Occipital lobe (tissue), 1 donor: ENCODE measurements at regions not wholly inside any gene's neighbourhood (a gene's known extent, or its start where the extent isn't known, plus 50 kb on each side); places are given as distances from the start of the nearest gene placed in this dataset.
"Not testable (repeated sequence)": the region's sequence is repeated elsewhere in the genome, so short reads cannot be mapped to it uniquely, and the experiment has no call there.

ENCODE experiments used
- DNase-seq: peaks from one replicate; lab custom pipeline; 2025; lab: John Stamatoyannopoulos, UW

DNA sequence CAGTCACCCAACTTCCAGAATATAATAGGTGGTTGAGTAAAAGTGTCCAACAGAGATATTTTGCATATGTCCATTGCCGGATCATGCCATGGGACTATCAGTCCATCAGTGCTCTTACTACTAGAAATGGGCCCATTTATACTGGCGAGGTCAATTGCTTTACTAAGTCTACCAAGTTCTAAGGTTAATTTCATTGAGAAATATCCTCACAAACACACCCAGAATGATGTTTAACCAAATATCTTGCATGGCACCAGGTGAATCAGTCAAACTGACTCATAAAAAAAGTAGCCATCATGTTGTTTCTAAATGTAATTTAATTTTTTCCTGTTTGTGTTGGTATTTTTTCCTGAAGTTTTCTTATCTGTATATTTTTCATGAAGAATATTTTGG, 1217.0 kb downstream of the RAPGEF2 start:
- no peak for DNase-seq

DNA sequence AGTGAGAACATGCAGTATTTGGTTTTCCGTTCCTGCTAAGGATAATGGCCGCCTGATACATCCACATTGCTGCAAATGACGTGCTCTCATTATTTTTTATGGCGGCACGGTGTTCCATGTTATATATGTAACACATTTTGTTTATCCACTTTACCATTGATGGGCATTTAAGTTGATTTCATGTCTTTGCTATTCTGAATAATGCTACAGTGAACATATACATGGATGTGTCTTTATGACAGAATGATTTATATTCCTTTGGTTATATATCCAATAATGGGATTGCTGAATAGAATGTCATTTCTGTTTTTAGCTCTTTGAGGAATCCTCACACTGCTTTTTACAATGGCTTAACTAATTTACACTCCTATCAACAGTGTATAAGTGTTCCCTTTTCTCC, 1223.2 kb downstream of the RAPGEF2 start:
- DNase-seq: no peak

GRCh38 chr4:160347197-160347596, 1244.3 kb downstream of the RAPGEF2 start:
- no peak for DNase-seq

GRCh38 chr4:160350944-160351343, 1248.1 kb downstream of the RAPGEF2 start:
- DNase-seq: no peak

DNA sequence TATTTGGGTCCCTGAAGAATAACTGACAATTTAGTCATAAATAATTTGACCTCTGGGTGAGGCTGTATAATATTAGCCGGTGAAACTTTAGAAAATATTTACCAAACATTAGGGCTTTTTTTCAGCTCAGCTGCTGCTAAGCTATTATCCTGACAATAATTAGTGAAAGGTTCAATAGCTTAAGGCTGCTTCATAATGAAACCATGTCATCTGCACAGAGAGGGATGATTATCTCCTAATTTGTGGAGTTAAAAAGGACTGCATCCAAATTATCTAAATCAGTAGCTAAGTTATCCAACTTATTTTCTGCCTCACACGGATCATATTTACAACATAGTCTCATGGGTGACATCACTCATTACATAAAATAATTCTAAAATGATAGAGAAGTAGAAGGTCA, 1249.8 kb downstream of the RAPGEF2 start:
- no peak for DNase-seq

DNA sequence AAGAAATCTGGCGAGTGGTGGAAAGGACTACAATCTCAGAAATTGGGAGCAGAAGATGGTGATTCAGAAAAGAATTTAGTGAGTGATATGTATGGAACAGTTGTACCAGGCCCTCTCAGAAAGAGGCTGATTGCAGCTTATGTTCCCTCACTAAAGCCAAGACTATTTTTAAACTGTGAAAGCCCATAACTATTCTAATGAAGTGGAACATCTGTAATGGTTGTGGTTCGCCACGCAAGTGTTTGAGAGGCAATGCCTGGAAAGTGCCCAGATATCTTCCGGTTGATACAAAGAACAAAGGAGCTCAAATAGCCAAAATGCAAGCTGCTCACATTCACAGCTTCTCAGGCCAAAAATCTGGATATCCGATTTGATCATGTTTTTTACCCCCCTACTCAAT, 1250.7 kb downstream of the RAPGEF2 start:
- DNase-seq: peak; percentile 23

DNA sequence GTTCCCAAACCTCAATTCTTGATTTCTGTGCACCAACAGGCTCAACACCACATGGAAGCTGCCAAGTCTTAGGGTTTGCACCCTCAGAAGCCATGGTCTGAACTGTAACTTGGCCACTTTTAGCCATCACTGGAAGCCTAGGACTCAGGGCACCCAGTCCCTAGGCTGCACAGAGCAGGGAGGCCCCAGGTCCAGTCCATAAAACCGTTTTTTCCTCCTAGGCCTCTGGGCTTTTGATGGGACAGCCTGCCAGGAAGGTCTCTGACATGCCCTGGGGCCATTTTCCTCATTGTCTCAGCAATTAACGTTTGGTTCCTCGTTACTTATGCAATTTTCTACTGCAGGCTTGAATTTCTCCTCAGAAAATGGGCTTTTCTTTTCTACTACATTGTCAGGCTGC, 1259.6 kb downstream of the RAPGEF2 start:
- no peak for DNase-seq

DNA sequence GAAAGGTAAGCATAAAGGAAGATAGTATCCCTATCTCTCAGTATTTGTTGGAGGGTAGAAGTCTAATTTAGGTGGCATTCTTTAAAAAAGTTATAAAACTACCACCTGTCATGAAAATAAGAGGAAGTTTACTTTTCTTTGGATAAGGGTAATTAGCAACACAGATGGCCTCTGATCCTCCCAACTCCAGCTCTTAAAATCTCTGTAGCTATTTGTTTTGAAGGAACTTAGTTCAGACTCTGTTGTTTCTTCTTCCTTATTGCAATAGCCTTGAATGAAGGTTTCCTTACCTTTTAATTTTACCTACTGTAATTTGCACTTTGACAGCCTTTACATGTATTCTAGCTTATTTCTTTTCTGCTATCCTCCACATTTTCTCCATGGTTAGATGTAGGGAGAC, 1261.3 kb downstream of the RAPGEF2 start:
- no peak for DNase-seq

DNA sequence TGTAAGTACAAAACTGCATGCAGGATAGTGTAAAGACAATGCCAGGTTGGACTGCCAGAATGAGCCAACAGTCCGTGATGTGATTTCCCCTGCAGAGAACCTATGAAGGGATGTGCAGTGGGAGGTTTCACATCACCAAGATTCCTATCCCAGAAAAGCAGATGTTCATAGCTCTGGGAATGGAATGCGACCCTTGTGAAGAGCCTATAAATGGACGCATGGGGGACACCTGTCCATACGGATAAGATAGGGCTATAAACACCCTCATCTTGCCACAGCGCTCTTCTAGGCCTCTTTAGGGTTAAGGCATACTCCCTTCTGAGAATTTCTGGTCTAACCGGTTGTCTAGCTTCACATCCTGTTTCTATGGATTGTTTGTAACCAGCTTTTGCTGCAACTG, 1261.8 kb downstream of the RAPGEF2 start:
- not testable (repeated sequence) for DNase-seq

- DNase-seq: not testable (repeated sequence)
These were observed 1262.5 kb downstream of the RAPGEF2 start for GRCh38 chr4:160365383-160365782.

DNA sequence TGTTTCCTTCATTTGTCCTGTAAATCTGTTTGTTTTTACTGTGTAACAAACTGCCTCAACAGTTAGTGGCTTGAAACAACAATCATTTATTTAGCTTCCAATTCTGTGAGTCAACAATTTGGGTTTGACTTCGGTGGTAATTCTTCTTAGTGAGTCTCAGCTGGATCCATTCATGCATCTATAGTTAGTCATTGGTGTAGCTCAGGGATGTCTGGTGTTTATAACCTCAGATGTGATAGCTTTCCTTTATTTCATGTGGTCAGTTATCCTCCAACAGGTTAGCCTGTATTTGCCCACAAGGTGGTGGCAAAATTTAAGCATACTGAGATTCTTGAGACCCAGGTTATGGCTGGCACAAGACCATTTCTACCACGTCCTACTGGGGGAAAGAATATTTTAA, 1267.2 kb downstream of the RAPGEF2 start:
- no peak for DNase-seq

DNA sequence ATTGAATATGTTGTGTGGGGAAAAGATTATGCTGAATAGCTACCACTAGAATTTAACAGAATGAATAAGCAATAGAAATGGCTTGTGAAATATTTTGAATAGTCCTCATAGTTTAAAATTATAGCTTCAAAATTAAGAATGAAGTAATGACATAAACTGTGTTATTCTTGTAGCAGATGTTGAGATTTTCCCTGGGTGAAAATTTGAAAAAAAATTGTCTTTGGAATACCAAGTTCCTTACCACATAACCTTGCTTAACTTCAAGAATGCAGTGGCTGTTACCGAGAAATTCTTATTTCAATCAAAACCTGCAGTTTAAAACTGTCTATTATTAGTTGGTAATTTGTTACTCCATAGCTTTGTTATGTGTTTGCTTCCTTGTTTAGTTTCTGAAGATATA, 1268.6 kb downstream of the RAPGEF2 start:
- no peak for DNase-seq

DNA sequence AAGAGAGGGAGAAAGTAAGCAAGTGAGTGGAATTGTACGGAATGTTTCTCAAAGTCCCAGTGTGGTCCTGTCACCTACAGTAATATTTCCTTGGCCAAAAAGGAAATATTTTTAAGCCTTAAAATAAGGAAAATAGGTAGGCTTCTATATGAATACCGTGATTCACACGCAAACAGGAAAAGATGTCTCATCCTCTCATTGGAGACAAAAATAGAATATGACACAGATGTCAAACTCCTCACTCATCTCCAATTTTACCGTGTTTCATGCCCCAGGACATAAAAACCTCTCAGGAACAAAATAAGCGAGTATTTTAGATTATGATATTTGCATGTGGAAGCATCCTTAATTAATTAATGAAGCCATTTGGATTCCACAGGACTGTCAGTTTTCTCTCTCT, 1269.5 kb downstream of the RAPGEF2 start:
- no peak for DNase-seq

DNA sequence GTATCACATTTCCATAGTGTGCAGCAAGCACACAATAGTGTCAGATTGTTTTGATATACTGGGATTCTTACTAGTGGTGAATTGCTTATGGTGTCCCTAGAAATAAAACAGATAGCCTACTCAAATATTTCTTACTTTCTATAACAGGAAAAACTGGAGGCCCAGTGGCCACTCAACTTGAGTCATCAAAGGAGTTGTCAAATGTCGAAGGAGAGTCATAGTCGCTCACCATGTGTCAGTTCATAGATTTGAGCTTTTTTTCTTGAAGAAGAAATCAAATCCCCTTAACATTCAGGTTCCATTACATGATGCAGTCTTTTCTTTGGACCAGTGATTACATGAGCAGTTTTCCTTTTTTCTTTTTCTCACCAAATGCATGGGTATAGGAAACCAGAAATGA, 1271.0 kb downstream of the RAPGEF2 start:
- DNase-seq: no peak

DNA sequence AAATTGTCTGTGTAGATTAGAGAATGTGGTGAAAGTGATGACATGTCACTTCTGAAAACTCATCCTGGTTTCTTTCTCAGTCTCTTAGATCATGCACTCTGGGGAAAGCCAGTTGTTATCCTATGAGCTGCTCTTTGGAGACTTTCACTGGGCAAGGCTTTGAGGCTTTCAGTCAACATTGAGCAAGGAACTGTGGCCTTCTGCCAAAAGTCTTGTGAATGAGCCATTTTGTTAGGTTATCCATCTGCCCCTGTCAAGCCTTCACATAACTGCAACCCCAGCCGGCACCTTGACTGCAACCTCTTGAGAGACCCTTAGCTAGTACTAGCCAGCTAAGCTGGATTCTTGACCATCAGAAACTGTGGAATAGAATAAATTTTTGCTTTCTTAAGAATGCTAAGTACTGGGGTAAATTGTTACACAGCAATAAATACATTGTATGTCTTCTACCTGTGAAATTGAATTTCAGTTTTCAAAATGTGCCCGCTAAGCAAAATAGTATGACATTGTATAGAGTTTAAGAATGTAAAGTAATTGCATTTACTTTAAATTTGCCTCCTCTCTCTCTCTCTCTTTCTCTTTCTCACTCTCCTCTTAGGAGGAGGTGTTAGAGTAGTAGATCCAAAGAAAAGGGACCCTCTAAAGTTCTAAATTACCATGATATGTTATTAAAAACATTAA, 1273.0 kb downstream of the RAPGEF2 start:
- DNase-seq: no peak

- DNase-seq: no peak
These were observed 1284.0 kb downstream of the RAPGEF2 start for GRCh38 chr4:160386846-160387245.

- no peak for DNase-seq
These were observed 1296.9 kb downstream of the RAPGEF2 start for GRCh38 chr4:160399826-160400225.

- DNase-seq: peak; percentile 3
These were observed 1300.2 kb downstream of the RAPGEF2 start for GRCh38 chr4:160403081-160403480.

DNA sequence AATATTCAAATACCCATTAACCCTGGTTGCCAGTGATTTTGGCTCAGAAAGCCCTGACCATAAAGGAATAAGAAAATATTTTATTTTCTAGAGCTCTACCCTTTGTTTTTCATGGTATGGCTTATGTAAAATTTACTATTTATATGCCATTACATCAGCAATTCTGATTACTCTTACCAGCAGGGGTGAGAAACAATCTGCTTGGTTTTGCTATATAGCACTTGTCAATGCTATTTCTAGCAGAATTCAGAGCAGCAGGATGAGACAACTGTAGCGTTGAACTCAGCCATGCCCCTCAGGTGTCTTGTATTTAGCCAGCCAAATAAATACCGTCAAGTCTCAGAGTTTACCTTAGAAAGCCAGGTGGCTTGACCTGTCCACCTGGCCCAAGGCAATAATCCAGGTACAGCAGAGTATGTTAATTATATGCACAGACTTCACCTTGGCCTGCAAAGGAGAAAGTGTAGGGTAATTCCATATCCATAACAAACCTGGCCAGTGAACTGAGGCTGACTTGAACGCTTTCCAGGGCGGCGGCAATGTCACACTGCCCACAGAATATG, 1303.5 kb downstream of the RAPGEF2 start:
- no peak for DNase-seq

DNA sequence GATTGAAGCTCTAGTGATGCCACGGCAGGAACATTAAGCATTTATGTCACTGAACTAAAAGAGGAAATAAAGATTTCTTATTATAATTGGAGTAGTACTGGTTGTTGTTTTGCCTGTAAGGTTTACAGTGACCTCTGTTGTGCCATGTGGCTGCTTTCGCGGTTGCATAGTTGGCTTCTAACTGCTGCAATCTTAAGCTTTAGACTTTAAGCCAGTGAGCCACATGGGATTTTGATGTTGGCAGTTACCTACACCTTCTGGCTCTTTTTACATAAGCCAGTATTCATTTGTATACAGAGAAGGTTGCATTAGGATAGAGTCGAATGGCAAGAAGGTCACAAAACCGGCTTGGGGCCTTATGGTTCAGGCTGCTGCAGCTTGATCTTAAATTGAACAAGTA, 1311.6 kb downstream of the RAPGEF2 start:
- DNase-seq: no peak

- no peak for DNase-seq
These were observed 1321.1 kb downstream of the RAPGEF2 start for GRCh38 chr4:160423879-160424451.

- DNase-seq: no peak
These were observed 1323.4 kb downstream of the RAPGEF2 start for GRCh38 chr4:160426233-160426632.

GRCh38 chr4:160450876-160451275, 1348.0 kb downstream of the RAPGEF2 start:
- no peak for DNase-seq
